Liver (tissue), 8 donors: ENCODE measurements at regions not wholly inside any gene's neighbourhood (a gene's known extent, or its start where the extent isn't known, plus 50 kb on each side); places are given as distances from the start of the nearest gene placed in this dataset.

Source experiments
- DNase-seq: peaks from one replicate; pipeline ENCODE4 v3.0.0-alpha.2; 2017; ENCODE audit warnings: low spot score
- H3K27ac ChIP-seq, 2 donors: one replicate each; pipeline ENCODE4 v1.7.0; 2013; ENCODE audit warnings: inconsistent platforms in 2 of 2, low read length in 2 of 2, control low read depth in 1 of 2, low read depth in 1 of 2, mild to moderate bottlenecking in 1 of 2
- H3K27me3 ChIP-seq, 4 donors: one replicate each; pipeline versions ENCODE4 v1.6.1 to v1.7.0; 2013; ENCODE audit warnings: low read length in 3 of 4, inconsistent platforms in 1 of 4, mild to moderate bottlenecking in 1 of 4, moderate library complexity in 1 of 4; ENCODE audit not compliant: control insufficient read depth in 4 of 4, insufficient read depth in 4 of 4
- H3K36me3 ChIP-seq, 4 donors: one replicate each; pipeline versions ENCODE4 v1.6.1 to v1.7.0; 2013; ENCODE audit warnings: low read length in 3 of 4, mild to moderate bottlenecking in 3 of 4, low read depth in 1 of 4, moderate library complexity in 1 of 4; ENCODE audit not compliant: control insufficient read depth in 4 of 4, insufficient read depth in 3 of 4
- H3K4me1 ChIP-seq, 4 donors: one replicate each; pipeline versions ENCODE4 v1.6.1 to v1.7.0; 2013; ENCODE audit warnings: low read length in 3 of 4, mild to moderate bottlenecking in 3 of 4, moderate library complexity in 1 of 4; ENCODE audit not compliant: control insufficient read depth in 4 of 4, insufficient read depth in 4 of 4
- H3K4me3 ChIP-seq, 3 donors: one replicate each; pipeline versions ENCODE4 v1.6.1 to v1.7.0; 2013; ENCODE audit warnings: low read length in 3 of 3, control low read depth in 1 of 3, low read depth in 1 of 3, mild to moderate bottlenecking in 1 of 3
- H3K9ac ChIP-seq, 2 donors: one replicate each; pipeline ENCODE4 v1.7.0; 2013; ENCODE audit warnings: low read length in 2 of 2, mild to moderate bottlenecking in 2 of 2, moderate library complexity in 2 of 2, control low read depth in 1 of 2, low read depth in 1 of 2
- H3K9me3 ChIP-seq, 4 donors: one replicate each; pipeline versions ENCODE4 v1.6.1 to v1.7.0; 2013; ENCODE audit warnings: low read length in 3 of 4; ENCODE audit not compliant: control insufficient read depth in 4 of 4
- ATF3 ChIP-seq: IDR thresholded peaks from 2 replicates; pipeline ENCODE4 v1.6.1; 2016; ENCODE audit warnings: antibody characterized with exemption
- EGR1 ChIP-seq, 2 donors: IDR thresholded peaks; 2 replicates each; pipeline ENCODE4 v1.6.1; 2016 to 2018; ENCODE audit warnings: antibody characterized with exemption in 2 of 2, low read depth in 2 of 2
- FOXA1 ChIP-seq: IDR thresholded peaks from 2 replicates; pipeline ENCODE4 v1.6.1; 2016; ENCODE audit warnings: antibody characterized with exemption
- FOXA2 ChIP-seq: IDR thresholded peaks from 2 replicates; pipeline ENCODE4 v1.6.1; 2016; ENCODE audit warnings: antibody characterized with exemption
- GABPA ChIP-seq, 2 donors: IDR thresholded peaks in 1 of 2; conservative IDR thresholded peaks in 1 of 2; 2 replicates each; pipeline ENCODE4 v1.6.1; 2016; ENCODE audit warnings: antibody characterized with exemption in 2 of 2, mild to moderate bottlenecking in 1 of 2, moderate library complexity in 1 of 2
- HNF4A ChIP-seq, 2 donors: conservative IDR thresholded peaks; 2 replicates each; pipeline ENCODE4 v1.6.1; 2016; ENCODE audit warnings: antibody characterized with exemption in 2 of 2, mild to moderate bottlenecking in 2 of 2
- HNF4G ChIP-seq: IDR thresholded peaks from 2 replicates; pipeline ENCODE4 v1.6.1; 2016; ENCODE audit warnings: antibody characterized with exemption
- JUND ChIP-seq, 2 donors: IDR thresholded peaks; 2 replicates each; pipeline ENCODE4 v1.6.1; 2016; ENCODE audit warnings: antibody characterized with exemption in 2 of 2
- NR2F2 ChIP-seq: IDR thresholded peaks from 2 replicates; pipeline ENCODE4 v1.6.1; 2016; ENCODE audit warnings: antibody characterized with exemption
- RAD21 ChIP-seq, 2 donors: IDR thresholded peaks; 2 replicates each; pipeline ENCODE4 v1.6.1; 2016; ENCODE audit warnings: antibody characterized with exemption in 2 of 2, mild to moderate bottlenecking in 2 of 2
- RXRA ChIP-seq, 2 donors: IDR thresholded peaks; 2 replicates each; pipeline ENCODE4 v1.6.1; 2017 to 2018; ENCODE audit warnings: antibody characterized with exemption in 2 of 2, mild to moderate bottlenecking in 1 of 2
- SP1 ChIP-seq: IDR thresholded peaks from 2 replicates; pipeline ENCODE4 v1.6.1; 2018; ENCODE audit warnings: antibody characterized with exemption, mild to moderate bottlenecking
- TAF1 ChIP-seq: conservative IDR thresholded peaks from 2 replicates; pipeline ENCODE4 v1.6.1; 2016; ENCODE audit warnings: antibody characterized with exemption, mild to moderate bottlenecking
- YY1 ChIP-seq: IDR thresholded peaks from 2 replicates; pipeline ENCODE4 v1.6.1; 2016; ENCODE audit warnings: antibody characterized with exemption, mild to moderate bottlenecking
- ZBTB33 ChIP-seq: IDR thresholded peaks from 2 replicates; pipeline ENCODE4 v1.6.1; 2016; ENCODE audit warnings: antibody characterized with exemption
- WGBS: extraction: QIAGEN DNeasy Blood & Tissue Kit; methylation state at CpG from one replicate; pipeline ENCODE4 v1.1.7; 2013; 5-methylcytosine and 5-hydroxymethylcytosine counted together
- TF ChIP-seq, protein P1 (sequence below): IDR thresholded peaks from 2 replicates; pipeline ENCODE4 v1.6.1; 2016; ENCODE audit warnings: antibody characterized with exemption
- TF ChIP-seq, protein P2 (sequence below): IDR thresholded peaks from 2 replicates; pipeline ENCODE4 v1.6.1; 2016; ENCODE audit warnings: antibody characterized with exemption, mild to moderate bottlenecking
- TF ChIP-seq, protein P3 (sequence below): fragments of 150-350 bp; IDR thresholded peaks from 2 replicates; pipeline ENCODE4 v1.5.1; 2017; ENCODE audit warnings: improper control_type of control experiment, low read depth, low read length; ENCODE audit not compliant: missing input control
- donor health status: healthy.
- donor health status: healthy.
- donor health status: healthy.
- donor health status: healthy.
- donor health status: healthy.

DNA sequence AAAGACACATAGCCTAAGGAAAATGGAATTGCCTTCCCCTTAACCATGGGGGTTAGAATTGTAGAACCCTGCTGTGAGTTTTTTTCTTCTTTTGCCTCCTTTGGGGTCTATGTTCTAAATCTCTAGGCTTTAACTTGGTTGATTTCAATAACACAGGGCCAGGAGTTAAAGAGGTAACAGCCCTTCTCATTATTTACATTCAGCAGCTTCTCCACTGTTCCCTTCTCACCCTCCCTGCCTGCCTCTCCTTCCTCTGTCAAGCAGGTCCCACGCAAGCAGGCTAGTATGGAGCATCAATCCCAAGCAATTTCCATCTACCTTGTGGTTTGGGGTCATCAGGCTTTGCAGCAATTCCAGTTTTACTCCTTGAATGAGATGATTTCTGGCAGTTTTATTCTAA lies 236.1 kb upstream of the G2E3 start:
- WGBS = 55% methylated on average over 1 of the region's 1 CpG
- H3K4me3 ChIP-seq = no peak overlapping the region
- H3K36me3 ChIP-seq = no peaks in the 10 kb centered on the region
- peaks cover 0 to 3% (median 0%) of the 10 kb centered on the region in 4 donors for H3K27me3 ChIP-seq
- DNase-seq = no peak
- TF ChIP-seq RXRA (IDR thresholded peaks at IDR 0.05) (no peak), HNF4G (no peak), FOXA1 (no peak), HNF4A (conservative IDR thresholded peaks at IDR 0.05) (no peak), YY1 (no peak), RAD21 (IDR thresholded peaks at IDR 0.05) (no peak), FOXA2 (no peak), NR2F2 (no peak), EGR1 (IDR thresholded peaks at IDR 0.05; ENCODE audit: low read depth in 2 of 2) (no peak), ATF3 (no peak), SP1 (no peak), JUND (IDR thresholded peaks at IDR 0.05) (no peak), TAF1 (no peak), ZBTB33 (no peak), GABPA (IDR thresholded peaks at IDR 0.05 in 1 of 2, conservative IDR thresholded peaks at IDR 0.05 in 1 of 2) (no peak)
- TF ChIP-seq, protein P1, sequence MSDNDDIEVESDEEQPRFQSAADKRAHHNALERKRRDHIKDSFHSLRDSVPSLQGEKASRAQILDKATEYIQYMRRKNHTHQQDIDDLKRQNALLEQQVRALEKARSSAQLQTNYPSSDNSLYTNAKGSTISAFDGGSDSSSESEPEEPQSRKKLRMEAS = no peak
- TF ChIP-seq, protein P2, sequence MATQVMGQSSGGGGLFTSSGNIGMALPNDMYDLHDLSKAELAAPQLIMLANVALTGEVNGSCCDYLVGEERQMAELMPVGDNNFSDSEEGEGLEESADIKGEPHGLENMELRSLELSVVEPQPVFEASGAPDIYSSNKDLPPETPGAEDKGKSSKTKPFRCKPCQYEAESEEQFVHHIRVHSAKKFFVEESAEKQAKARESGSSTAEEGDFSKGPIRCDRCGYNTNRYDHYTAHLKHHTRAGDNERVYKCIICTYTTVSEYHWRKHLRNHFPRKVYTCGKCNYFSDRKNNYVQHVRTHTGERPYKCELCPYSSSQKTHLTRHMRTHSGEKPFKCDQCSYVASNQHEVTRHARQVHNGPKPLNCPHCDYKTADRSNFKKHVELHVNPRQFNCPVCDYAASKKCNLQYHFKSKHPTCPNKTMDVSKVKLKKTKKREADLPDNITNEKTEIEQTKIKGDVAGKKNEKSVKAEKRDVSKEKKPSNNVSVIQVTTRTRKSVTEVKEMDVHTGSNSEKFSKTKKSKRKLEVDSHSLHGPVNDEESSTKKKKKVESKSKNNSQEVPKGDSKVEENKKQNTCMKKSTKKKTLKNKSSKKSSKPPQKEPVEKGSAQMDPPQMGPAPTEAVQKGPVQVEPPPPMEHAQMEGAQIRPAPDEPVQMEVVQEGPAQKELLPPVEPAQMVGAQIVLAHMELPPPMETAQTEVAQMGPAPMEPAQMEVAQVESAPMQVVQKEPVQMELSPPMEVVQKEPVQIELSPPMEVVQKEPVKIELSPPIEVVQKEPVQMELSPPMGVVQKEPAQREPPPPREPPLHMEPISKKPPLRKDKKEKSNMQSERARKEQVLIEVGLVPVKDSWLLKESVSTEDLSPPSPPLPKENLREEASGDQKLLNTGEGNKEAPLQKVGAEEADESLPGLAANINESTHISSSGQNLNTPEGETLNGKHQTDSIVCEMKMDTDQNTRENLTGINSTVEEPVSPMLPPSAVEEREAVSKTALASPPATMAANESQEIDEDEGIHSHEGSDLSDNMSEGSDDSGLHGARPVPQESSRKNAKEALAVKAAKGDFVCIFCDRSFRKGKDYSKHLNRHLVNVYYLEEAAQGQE = no peak
- TF ChIP-seq, protein P3, sequence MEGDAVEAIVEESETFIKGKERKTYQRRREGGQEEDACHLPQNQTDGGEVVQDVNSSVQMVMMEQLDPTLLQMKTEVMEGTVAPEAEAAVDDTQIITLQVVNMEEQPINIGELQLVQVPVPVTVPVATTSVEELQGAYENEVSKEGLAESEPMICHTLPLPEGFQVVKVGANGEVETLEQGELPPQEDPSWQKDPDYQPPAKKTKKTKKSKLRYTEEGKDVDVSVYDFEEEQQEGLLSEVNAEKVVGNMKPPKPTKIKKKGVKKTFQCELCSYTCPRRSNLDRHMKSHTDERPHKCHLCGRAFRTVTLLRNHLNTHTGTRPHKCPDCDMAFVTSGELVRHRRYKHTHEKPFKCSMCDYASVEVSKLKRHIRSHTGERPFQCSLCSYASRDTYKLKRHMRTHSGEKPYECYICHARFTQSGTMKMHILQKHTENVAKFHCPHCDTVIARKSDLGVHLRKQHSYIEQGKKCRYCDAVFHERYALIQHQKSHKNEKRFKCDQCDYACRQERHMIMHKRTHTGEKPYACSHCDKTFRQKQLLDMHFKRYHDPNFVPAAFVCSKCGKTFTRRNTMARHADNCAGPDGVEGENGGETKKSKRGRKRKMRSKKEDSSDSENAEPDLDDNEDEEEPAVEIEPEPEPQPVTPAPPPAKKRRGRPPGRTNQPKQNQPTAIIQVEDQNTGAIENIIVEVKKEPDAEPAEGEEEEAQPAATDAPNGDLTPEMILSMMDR = no peak
- H3K9ac ChIP-seq = no peak overlapping the region
- H3K9me3 ChIP-seq = no peaks in the 10 kb centered on the region
- no peak overlapping the region for H3K27ac ChIP-seq
- no peaks in the 10 kb centered on the region for H3K4me1 ChIP-seq

DNA sequence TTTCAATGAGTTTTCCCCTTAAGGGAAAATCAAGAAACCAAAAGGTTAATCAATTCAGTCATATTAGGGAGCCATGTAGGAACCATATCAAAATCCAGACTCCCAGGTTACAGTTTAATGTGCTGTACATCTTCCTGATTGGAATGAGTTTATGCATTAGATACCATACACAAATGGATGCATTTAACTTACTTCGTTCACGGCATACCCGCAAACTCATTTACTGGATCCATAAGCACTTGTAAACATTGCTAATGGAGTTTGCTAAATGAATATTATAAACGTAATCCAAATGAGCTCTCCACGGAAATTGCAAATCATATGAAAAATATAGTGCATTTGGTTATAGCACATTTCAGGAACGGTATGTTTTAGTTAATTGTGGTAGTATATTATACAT lies 228.9 kb upstream of the G2E3 start:
- no peak overlapping the region for H3K27ac ChIP-seq
- no peak overlapping the region for H3K9ac ChIP-seq
- no peaks in the 10 kb centered on the region for H3K36me3 ChIP-seq
- H3K4me1 ChIP-seq = no peaks in the 10 kb centered on the region
- H3K4me3 ChIP-seq = no peak overlapping the region
- H3K27me3 ChIP-seq = peaks cover 0 to 3% (median 0%) of the 10 kb centered on the region in 4 donors
- WGBS = 87% methylated on average over 6 of the region's 6 CpGs
- DNase-seq = no peak
- no peaks in the 10 kb centered on the region for H3K9me3 ChIP-seq
- no peak for TF ChIP-seq EGR1 (IDR thresholded peaks at IDR 0.05; ENCODE audit: low read depth in 2 of 2)
- no peak for TF ChIP-seq JUND (IDR thresholded peaks at IDR 0.05)
- TF ChIP-seq SP1 = no peak
- no peak for TF ChIP-seq YY1
- TF ChIP-seq HNF4A (conservative IDR thresholded peaks at IDR 0.05) = no peak
- TF ChIP-seq GABPA (IDR thresholded peaks at IDR 0.05 in 1 of 2, conservative IDR thresholded peaks at IDR 0.05 in 1 of 2) = no peak
- TF ChIP-seq RAD21 (IDR thresholded peaks at IDR 0.05) = no peak
- TF ChIP-seq, protein P3 = no peak
- no peak for TF ChIP-seq RXRA (IDR thresholded peaks at IDR 0.05)
- TF ChIP-seq, protein P1 = no peak
- TF ChIP-seq NR2F2 = no peak
- no peak for TF ChIP-seq FOXA2
- TF ChIP-seq HNF4G = no peak
